ENCODE measurements at regions not wholly inside any gene's neighbourhood (a gene's known extent, or its start where the extent isn't known, plus 50 kb on each side); places are given as distances from the start of the nearest gene placed in this dataset.

DNA sequence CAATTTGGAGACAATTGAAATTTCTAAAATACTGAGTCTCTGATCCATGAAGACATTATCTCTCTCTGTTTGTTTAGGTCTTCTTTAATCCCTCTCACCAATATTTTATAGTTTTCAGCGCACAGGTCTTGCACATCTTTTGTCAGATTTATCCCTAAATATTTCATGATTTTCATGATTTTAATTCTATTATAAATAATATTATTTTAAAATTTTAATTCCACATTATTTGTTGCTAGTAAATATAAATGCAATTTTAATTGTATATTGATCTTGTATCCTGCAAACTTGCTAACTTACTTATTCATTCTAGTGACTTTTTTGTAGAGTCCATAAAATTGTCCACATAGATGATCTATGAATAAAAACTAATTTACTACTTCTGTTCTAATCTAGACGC, 112.6 kb upstream of the TNPO1 start:
- TF ChIP-seq, protein P1, sequence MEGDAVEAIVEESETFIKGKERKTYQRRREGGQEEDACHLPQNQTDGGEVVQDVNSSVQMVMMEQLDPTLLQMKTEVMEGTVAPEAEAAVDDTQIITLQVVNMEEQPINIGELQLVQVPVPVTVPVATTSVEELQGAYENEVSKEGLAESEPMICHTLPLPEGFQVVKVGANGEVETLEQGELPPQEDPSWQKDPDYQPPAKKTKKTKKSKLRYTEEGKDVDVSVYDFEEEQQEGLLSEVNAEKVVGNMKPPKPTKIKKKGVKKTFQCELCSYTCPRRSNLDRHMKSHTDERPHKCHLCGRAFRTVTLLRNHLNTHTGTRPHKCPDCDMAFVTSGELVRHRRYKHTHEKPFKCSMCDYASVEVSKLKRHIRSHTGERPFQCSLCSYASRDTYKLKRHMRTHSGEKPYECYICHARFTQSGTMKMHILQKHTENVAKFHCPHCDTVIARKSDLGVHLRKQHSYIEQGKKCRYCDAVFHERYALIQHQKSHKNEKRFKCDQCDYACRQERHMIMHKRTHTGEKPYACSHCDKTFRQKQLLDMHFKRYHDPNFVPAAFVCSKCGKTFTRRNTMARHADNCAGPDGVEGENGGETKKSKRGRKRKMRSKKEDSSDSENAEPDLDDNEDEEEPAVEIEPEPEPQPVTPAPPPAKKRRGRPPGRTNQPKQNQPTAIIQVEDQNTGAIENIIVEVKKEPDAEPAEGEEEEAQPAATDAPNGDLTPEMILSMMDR (conservative IDR thresholded peaks at IDR 0.05; ENCODE audit: low read depth, low read length), result no peak
- TF ChIP-seq EZH2 (IDR thresholded peaks at IDR 0.05; ENCODE audit: borderline replicate concordance, low read depth, low read length, poor library complexity, severe bottlenecking), result no peak
